Spleen (tissue), 7 donors: ENCODE measurements at regions not wholly inside any gene's neighbourhood (a gene's known extent, or its start where the extent isn't known, plus 50 kb on each side); places are given as distances from the start of the nearest gene placed in this dataset.

Source experiments
- POLR2A ChIP-seq, 3 donors: fragments of 450-650 bp; IDR thresholded peaks; one replicate each; pipeline ENCODE4 v1.5.1; 2017; ENCODE audit warnings: antibody characterized with exemption in 3 of 3, mild to moderate bottlenecking in 1 of 3
- POLR2AphosphoS5 ChIP-seq, 3 donors: sonication (generic); formaldehyde crosslinking; IDR thresholded peaks; one replicate each; pipeline ENCODE4 v1.5.1; 2017; ENCODE audit warnings: antibody characterized with exemption in 3 of 3
- TF ChIP-seq, protein P1 (sequence below), 11 experiments: fragments of 200-600 bp in 7 of 11; fragments of 450-650 bp in 4 of 11; sonication (generic) in 4 of 11; IDR thresholded peaks in 8 of 11; conservative IDR thresholded peaks in 3 of 11; 1 replicate in 7 of 11; 2 replicates in 4 of 11; pipeline versions ENCODE4 v1.4.0 to v1.8.0; 2016 to 2021; ENCODE audit warnings: antibody characterized with exemption in 11 of 11, inconsistent platforms in 4 of 11, mild to moderate bottlenecking in 1 of 11
- donor health status: DM: no; HTN: no; CAD: no; lungs with moderate emphysema.
- donor health status: DM: no; HTN: no; CAD: no.
- donor health status: DM: no; HTN: no; CAD: no.

DNA sequence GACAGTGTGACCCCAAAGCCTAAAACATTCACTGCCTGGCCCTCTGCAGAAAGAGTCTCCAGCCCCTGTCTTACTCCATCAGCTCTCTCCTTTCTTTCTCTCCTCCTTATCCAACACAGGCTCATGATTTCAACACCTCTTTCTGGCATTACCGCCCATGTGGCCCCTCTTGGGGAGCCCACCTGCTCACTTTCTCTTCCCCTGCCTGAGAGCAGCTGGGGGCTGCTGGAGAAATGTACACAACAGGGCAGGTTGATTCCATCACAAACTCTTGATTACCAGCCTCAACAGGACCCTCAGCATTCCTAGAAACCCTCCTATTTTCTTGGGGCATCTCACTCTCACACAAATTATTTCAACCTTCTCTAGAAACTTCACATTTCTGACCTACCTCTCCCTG is 98.3 kb downstream of the ABHD5 start:
- TF ChIP-seq POLR2A (IDR thresholded peaks at IDR 0.05) (no peak), POLR2AphosphoS5 (IDR thresholded peaks at IDR 0.05) (no peak)
- TF ChIP-seq, protein P1, sequence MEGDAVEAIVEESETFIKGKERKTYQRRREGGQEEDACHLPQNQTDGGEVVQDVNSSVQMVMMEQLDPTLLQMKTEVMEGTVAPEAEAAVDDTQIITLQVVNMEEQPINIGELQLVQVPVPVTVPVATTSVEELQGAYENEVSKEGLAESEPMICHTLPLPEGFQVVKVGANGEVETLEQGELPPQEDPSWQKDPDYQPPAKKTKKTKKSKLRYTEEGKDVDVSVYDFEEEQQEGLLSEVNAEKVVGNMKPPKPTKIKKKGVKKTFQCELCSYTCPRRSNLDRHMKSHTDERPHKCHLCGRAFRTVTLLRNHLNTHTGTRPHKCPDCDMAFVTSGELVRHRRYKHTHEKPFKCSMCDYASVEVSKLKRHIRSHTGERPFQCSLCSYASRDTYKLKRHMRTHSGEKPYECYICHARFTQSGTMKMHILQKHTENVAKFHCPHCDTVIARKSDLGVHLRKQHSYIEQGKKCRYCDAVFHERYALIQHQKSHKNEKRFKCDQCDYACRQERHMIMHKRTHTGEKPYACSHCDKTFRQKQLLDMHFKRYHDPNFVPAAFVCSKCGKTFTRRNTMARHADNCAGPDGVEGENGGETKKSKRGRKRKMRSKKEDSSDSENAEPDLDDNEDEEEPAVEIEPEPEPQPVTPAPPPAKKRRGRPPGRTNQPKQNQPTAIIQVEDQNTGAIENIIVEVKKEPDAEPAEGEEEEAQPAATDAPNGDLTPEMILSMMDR (IDR thresholded peaks at IDR 0.05 in 8 of 11, conservative IDR thresholded peaks at IDR 0.05 in 3 of 11): no peak
